Ishikawa (cell line): ENCODE measurements at regions not wholly inside any gene's neighbourhood (a gene's known extent, or its start where the extent isn't known, plus 50 kb on each side); places are given as distances from the start of the nearest gene placed in this dataset.

ENCODE experiments used
- CEBPB ChIP-seq: IDR thresholded peaks from 2 replicates; pipeline ENCODE4 v1.6.1; 2012
- CREB1 ChIP-seq: IDR thresholded peaks from 2 replicates; pipeline ENCODE4 v1.6.1; 2012; ENCODE audit warnings: low read depth
- EGR1 ChIP-seq: IDR thresholded peaks from 2 replicates; pipeline ENCODE4 v1.6.1; 2012
- EP300 ChIP-seq: IDR thresholded peaks from 2 replicates; pipeline ENCODE4 v1.6.1; 2012; ENCODE audit warnings: borderline replicate concordance
- FOXM1 ChIP-seq: IDR thresholded peaks from 2 replicates; pipeline ENCODE4 v1.6.1; 2012; ENCODE audit warnings: low read depth, borderline replicate concordance
- NFIC ChIP-seq: IDR thresholded peaks from 2 replicates; pipeline ENCODE4 v1.6.1; 2012
- RAD21 ChIP-seq: IDR thresholded peaks from 2 replicates; pipeline ENCODE4 v1.6.1; 2012; ENCODE audit warnings: low read depth
- TAF1 ChIP-seq: IDR thresholded peaks from 2 replicates; pipeline ENCODE4 v1.6.1; 2012; ENCODE audit warnings: low read depth, mild to moderate bottlenecking
- TCF12 ChIP-seq: IDR thresholded peaks from 2 replicates; pipeline ENCODE4 v1.6.1; 2012; ENCODE audit warnings: low read depth
- TEAD4 ChIP-seq: IDR thresholded peaks from 2 replicates; pipeline ENCODE4 v1.6.1; 2012
- YY1 ChIP-seq: IDR thresholded peaks from 2 replicates; pipeline ENCODE4 v1.6.1; 2012; ENCODE audit warnings: low read depth
- ZBTB7A ChIP-seq: IDR thresholded peaks from 2 replicates; pipeline ENCODE4 v1.6.1; 2012; ENCODE audit warnings: low read depth
- TF ChIP-seq, protein P1 (sequence below): IDR thresholded peaks from 2 replicates; pipeline ENCODE4 v1.6.1; 2012
- TF ChIP-seq, protein P2 (sequence below): IDR thresholded peaks from 2 replicates; pipeline ENCODE4 v1.6.1; 2012; ENCODE audit warnings: low read depth, mild to moderate bottlenecking
- TF ChIP-seq, protein P3 (sequence below): IDR thresholded peaks from 2 replicates; pipeline ENCODE4 v1.6.1; 2012

DNA sequence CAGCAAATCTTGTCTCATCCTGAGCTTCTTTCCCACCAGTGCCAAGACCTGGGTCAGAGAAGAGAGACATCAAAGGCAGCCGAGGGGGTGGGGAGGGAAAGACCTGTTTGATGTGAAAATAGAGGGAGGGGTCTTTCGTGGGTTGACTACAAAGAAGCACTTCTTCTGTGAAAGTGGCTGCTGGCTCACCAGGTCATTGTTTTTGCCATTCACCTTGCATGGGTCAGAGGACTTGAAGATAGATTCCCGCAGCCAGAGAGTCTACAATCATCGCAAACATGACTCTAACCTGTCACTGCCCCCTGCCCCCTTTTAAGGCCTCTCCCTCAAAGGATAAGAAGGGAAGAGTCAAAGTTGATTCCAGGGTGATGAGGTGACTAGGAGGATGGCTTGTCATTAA, 166.1 kb upstream of the BMPER start:
- no peak for TF ChIP-seq YY1
- TF ChIP-seq, protein P1, sequence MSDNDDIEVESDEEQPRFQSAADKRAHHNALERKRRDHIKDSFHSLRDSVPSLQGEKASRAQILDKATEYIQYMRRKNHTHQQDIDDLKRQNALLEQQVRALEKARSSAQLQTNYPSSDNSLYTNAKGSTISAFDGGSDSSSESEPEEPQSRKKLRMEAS, result no peak
- TF ChIP-seq NFIC, result no peak
- TF ChIP-seq ZBTB7A, result no peak
- TF ChIP-seq, protein P2, sequence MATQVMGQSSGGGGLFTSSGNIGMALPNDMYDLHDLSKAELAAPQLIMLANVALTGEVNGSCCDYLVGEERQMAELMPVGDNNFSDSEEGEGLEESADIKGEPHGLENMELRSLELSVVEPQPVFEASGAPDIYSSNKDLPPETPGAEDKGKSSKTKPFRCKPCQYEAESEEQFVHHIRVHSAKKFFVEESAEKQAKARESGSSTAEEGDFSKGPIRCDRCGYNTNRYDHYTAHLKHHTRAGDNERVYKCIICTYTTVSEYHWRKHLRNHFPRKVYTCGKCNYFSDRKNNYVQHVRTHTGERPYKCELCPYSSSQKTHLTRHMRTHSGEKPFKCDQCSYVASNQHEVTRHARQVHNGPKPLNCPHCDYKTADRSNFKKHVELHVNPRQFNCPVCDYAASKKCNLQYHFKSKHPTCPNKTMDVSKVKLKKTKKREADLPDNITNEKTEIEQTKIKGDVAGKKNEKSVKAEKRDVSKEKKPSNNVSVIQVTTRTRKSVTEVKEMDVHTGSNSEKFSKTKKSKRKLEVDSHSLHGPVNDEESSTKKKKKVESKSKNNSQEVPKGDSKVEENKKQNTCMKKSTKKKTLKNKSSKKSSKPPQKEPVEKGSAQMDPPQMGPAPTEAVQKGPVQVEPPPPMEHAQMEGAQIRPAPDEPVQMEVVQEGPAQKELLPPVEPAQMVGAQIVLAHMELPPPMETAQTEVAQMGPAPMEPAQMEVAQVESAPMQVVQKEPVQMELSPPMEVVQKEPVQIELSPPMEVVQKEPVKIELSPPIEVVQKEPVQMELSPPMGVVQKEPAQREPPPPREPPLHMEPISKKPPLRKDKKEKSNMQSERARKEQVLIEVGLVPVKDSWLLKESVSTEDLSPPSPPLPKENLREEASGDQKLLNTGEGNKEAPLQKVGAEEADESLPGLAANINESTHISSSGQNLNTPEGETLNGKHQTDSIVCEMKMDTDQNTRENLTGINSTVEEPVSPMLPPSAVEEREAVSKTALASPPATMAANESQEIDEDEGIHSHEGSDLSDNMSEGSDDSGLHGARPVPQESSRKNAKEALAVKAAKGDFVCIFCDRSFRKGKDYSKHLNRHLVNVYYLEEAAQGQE, result no peak
- no peak for TF ChIP-seq FOXM1
- no peak for TF ChIP-seq TAF1
- TF ChIP-seq CREB1, result no peak
- no peak for TF ChIP-seq CEBPB
- TF ChIP-seq RAD21, result no peak
- TF ChIP-seq, protein P3, sequence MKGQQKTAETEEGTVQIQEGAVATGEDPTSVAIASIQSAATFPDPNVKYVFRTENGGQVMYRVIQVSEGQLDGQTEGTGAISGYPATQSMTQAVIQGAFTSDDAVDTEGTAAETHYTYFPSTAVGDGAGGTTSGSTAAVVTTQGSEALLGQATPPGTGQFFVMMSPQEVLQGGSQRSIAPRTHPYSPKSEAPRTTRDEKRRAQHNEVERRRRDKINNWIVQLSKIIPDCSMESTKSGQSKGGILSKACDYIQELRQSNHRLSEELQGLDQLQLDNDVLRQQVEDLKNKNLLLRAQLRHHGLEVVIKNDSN, result no peak
- TF ChIP-seq TCF12, result no peak
- no peak for TF ChIP-seq TEAD4

DNA sequence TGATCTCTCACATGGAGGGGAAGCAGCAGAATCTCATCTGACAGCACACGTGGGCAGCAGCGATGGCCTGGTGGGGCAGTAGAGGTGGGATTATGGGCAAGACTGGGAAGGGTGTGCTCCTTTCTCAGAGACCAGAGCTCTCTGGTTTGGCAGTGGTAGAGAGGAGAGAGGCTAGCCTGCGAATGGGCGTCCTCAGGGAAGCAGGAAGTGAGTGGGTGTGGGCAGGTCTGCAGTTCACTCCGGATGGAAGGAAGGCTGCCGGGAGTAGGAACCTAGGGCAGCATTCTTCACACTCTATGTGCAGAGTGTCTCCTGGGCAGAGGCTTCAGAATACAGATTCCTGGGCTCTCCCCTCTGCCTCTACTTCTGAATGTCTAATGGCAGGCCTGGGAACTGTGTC, 162.8 kb upstream of the BMPER start:
- TF ChIP-seq YY1 (no peak), CREB1 (no peak), TAF1 (no peak), TEAD4 (no peak)
- TF ChIP-seq, protein P3, result no peak
- TF ChIP-seq, protein P1, result no peak
- TF ChIP-seq, protein P2, result no peak

DNA sequence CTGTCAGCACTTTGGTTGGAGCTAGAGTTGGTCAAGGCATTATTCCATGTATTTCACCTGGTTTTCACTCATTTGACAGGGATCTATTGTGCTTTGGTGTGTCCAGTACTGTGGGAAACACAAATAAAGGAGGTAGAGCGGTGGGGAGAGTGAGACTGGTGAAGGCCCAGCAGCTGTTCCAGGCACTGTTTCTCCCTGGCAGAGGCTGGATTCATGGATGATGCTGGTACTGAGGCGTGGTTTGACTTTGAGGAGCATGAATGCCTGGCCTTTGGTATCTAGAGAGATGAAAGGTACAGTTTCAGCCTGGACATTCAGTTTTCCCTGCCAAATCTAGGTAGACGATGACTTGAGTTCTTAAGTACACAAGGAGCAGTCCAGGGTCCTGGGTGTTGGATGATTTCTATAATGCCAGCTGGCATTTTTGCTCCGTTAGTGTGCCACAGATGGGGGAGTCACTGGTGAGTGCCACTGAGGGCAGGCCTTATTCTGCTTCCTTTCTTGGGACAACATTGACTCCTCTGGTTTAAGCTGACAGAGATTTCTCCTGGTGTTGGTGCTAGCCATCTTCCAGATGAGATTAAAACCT, 162.2 kb upstream of the BMPER start:
- TF ChIP-seq NFIC, result no peak
- TF ChIP-seq CEBPB, result no peak
- no peak for TF ChIP-seq CREB1
- no peak for TF ChIP-seq EP300

DNA sequence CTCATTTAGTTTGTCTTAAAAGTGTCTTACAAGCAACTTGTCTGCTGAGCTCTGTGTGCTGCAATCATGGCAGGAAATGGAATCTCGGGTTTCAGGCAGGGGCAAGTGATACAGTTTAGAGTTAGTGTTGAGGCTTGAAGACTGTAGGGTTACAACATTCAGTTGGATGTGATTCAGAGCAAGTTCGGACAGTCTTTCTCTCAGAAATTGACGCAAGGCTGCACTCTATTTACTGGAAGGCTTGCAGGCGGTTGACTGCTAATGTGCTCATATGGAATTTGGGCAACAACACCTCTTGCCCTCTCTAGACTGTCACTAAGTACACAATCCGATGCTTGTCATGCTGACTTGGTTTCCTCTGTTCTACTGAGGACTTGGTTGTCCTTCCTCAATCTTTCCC, 161.7 kb upstream of the BMPER start:
- TF ChIP-seq EGR1 (no peak), TEAD4 (no peak), YY1 (no peak), EP300 (no peak), ZBTB7A (no peak), TCF12 (no peak), FOXM1 (no peak)
- TF ChIP-seq, protein P1, result no peak
- TF ChIP-seq, protein P3, result no peak
- TF ChIP-seq, protein P2, result no peak
